ENCODE measurements at regions not wholly inside any gene's neighbourhood (a gene's known extent, or its start where the extent isn't known, plus 50 kb on each side); places are given as distances from the start of the nearest gene placed in this dataset.

- no peak for DNase-seq
These were observed 58.8 kb upstream of the ZNF804B start for GRCh38 chr7:88700725-88701124.

- no peak for DNase-seq
These were observed 65.3 kb upstream of the ZNF804B start for GRCh38 chr7:88694207-88694606.

GRCh38 chr7:88693131-88693530, 66.4 kb upstream of the ZNF804B start:
- DNase-seq: no peak

GRCh38 chr7:88692493-88692892, 67.0 kb upstream of the ZNF804B start:
- DNase-seq: no peak

GRCh38 chr7:88689821-88690220, 69.7 kb upstream of the ZNF804B start:
- DNase-seq: no peak

GRCh38 chr7:88688222-88688621, 71.3 kb upstream of the ZNF804B start:
- DNase-seq: no peak

GRCh38 chr7:88686468-88687229, 72.9 kb upstream of the ZNF804B start:
- no peak for DNase-seq

- DNase-seq: no peak
These were observed 77.8 kb upstream of the ZNF804B start for GRCh38 chr7:88681682-88682081.

GRCh38 chr7:88670536-88670935, 89.0 kb upstream of the ZNF804B start:
- DNase-seq: no peak

GRCh38 chr7:88669913-88670312, 89.6 kb upstream of the ZNF804B start:
- no peak for DNase-seq

GRCh38 chr7:88668591-88668990, 90.9 kb upstream of the ZNF804B start:
- DNase-seq: no peak

- no peak for DNase-seq
These were observed 92.9 kb upstream of the ZNF804B start for GRCh38 chr7:88666626-88667025.

- peak in 1 of 2 experiments; percentile 2 for DNase-seq
These were observed 93.5 kb upstream of the ZNF804B start for GRCh38 chr7:88665892-88666514.

GRCh38 chr7:88664630-88665233, 94.8 kb upstream of the ZNF804B start:
- DNase-seq: peak; percentile 62 to 79

GRCh38 chr7:88661921-88662320, 97.6 kb upstream of the ZNF804B start:
- DNase-seq: no peak

GRCh38 chr7:88647825-88648224, 111.7 kb upstream of the ZNF804B start:
- no peak for DNase-seq

GRCh38 chr7:88638583-88638982, 120.9 kb upstream of the ZNF804B start:
- DNase-seq: no peak

GRCh38 chr7:88637795-88638194, 121.7 kb upstream of the ZNF804B start:
- no peak for DNase-seq

GRCh38 chr7:88635149-88635548, 124.4 kb upstream of the ZNF804B start:
- no peak for DNase-seq

- no peak for DNase-seq
These were observed 129.9 kb upstream of the ZNF804B start for GRCh38 chr7:88629559-88629958.

- DNase-seq: no peak
These were observed 131.0 kb upstream of the ZNF804B start for GRCh38 chr7:88628363-88629085.

- DNase-seq: no peak
These were observed 142.3 kb upstream of the ZNF804B start for GRCh38 chr7:88617185-88617584.

- no peak for DNase-seq
These were observed 144.2 kb upstream of the ZNF804B start for GRCh38 chr7:88615336-88615735.

GRCh38 chr7:88614736-88615135, 144.8 kb upstream of the ZNF804B start:
- DNase-seq: no peak
